LoVo (cell line): ENCODE measurements at regions not wholly inside any gene's neighbourhood (a gene's known extent, or its start where the extent isn't known, plus 50 kb on each side); places are given as distances from the start of the nearest gene placed in this dataset.
A peak's percentile ranks its signal among the peaks of the same experiment; 100 is the strongest.
"Not testable (repeated sequence)": the region's sequence is repeated elsewhere in the genome, so short reads cannot be mapped to it uniquely, and the experiment has no call there.

Experiments used
- DNase-seq: peaks from one replicate; pipeline ENCODE4 v3.0.0-alpha.2; 2016; ENCODE audit warnings: low spot score

GRCh38 chr10:93127642-93128215, 54.0 kb downstream of the CYP26A1 start:
- not testable (repeated sequence) for DNase-seq

DNA sequence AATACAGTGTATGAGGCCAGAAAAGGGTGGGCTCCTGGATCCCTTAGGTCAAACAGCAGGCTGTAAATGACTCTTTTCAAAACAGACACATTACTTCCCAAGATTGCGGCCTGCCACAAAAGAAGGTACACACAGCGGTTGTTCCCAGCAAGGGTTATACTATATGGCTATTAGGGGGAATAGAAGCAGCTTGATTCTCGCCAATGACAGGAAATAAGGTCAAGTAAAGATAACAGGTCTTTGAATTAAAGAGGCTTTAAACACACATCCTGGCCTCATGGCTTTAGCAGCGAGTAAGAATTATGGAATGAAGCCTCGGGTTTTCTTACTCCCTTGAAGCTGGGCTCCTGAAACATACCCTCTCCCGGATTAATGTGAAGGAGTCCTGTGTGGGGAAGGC, 58.3 kb downstream of the CYP26A1 start:
- DNase-seq: no peak

DNA sequence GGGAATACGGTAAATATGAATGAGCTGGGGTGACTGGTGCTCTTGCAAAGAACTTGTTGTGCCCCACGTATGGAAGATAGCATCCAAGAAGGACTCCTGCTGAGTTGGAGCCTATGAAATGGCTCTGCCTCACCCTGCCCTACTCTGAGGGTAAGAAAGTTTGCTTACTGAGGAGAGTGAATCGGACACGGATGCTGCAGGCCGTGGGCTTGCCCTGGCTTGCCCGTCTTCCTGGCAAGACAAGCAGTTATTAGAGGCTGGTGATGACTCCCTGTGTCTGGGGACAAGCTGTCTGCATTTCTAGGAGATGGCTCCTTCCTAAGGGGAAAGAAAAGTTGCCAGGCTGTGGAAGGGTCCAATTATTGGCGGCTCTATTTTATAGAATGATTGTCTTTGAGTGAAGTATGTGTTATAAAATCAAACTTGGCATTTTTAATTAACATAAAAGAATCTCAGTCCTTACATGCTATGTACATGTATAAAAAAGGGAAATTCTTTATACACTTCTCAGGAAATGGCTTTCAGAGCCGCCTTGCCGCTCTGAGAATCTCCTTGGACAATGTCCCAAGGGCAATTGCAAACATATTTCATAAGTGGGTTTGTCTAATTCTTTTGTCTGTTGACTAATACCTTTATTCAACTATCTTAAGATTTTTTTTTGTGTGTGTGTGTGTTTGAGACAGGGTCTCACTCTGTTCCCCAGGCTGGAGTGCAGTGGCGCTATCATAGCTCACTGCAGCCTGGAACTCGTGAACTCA, 64.6 kb downstream of the CYP26A1 start:
- no peak for DNase-seq

DNA sequence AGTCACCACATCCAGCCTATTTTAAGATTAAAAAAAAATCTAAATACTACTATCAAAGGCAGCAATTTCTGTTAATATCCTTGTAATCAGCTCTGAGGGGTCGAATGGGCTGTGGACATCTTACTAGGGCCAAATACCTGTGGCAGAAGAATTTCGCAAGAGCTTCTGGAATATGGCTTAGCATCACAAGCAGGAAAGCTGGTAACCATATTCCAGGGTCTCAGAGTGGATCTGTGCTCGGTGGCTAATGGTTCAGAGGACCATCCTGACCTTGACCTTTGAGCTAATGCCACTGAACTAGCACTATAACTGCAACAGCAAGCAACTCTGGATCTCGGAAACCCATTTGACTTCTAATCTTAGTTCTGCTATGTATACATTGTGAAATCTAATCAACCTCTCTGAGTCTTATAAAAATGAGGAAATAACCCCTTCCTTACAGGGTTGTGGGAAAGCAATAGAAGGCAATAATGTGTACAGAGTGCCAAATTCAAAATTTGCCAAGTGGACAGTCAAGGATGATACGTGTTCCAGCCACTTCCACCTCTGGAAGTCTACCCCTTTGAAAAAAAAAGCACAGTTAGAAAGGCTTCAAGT, 65.5 kb downstream of the CYP26A1 start:
- no peak for DNase-seq

DNA sequence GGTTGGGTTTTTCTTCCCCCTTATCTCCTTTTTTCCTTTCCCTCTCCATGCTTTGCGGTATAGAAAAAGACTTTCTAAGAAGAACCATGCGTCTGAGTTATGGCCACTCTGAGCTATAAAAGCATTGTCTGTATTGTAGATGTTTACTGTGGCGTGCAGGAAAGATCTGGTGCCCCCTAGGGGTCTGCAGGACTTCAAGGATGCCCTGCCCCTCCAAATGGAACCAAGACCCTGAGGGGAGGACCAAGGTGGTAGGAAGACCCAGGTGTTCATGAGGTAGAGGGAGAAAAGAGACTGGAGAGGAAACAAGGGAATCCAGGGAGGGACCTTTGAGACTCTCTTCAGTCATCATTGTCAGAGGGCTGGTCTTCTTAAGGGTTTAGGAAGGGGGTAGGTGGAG, 68.8 kb downstream of the CYP26A1 start:
- no peak for DNase-seq

GRCh38 chr10:93143281-93143680, 69.6 kb downstream of the CYP26A1 start:
- no peak for DNase-seq

- DNase-seq: no peak
Observed at GRCh38 chr10:93146336-93146735, 72.6 kb downstream of the CYP26A1 start.

DNA sequence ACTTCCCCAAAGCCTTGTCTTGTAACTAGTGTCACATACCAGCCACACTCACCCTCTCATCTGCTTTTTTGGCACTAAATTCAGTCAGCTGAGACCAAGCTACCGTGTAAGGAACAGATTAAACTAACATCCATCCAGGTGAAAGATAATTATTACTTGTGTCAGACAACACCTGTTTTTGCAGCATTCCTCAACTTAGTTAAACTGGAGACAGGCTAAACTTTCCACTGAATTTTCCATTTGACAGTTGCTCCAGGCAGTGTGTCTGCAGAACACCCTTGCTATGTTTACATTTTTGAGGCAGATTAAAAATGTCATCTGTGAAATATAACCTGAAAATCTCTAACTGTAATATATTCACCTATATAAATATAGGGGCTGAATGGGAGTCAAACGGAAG, 73.6 kb downstream of the CYP26A1 start:
- DNase-seq: no peak

GRCh38 chr10:93148476-93148875, 74.8 kb downstream of the CYP26A1 start:
- DNase-seq: no peak

GRCh38 chr10:93149761-93150160, 76.1 kb downstream of the CYP26A1 start:
- DNase-seq: no peak

DNA sequence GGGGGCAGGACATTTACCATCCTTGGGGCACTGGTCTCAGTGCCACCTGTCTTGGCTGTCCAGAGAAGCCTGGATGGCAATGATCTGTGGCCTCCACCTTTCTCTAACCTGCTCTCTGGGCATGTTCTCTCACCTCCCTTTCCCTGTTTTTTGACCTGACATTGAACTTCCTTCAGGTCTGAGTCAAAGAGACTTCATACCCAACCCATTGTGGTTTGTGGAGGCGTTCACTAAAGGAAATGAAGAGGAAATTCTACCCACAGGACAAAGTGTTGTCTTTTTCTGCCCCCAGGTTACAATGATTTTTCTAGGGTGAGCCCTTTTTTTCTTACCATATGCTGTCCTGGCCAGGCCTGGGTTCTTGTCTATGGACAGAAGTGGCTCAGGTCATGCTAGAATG, 76.6 kb downstream of the CYP26A1 start:
- no peak for DNase-seq

- no peak for DNase-seq
Observed at GRCh38 chr10:93150990-93151547, 77.4 kb downstream of the CYP26A1 start.

DNA sequence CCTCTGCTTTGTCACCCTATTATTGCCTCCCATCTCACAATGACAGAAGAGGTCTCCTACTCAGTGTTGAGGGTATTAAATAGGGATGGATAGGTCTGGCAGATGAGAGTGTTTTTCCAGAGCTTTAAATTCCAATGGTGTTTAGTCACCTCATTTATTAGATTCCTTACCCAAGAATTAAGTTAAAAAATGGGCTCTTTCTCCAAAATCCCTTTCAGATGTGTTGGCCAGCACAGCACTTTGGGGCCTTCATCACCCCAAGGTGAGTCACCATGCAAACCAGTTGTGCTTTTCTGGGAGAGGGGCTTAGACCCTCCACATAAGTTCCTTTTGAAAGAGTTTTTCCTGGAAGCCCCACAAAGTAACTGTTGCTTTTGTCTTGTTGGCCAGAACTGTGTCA, 78.4 kb downstream of the CYP26A1 start:
- peak; percentile 30 for DNase-seq

DNA sequence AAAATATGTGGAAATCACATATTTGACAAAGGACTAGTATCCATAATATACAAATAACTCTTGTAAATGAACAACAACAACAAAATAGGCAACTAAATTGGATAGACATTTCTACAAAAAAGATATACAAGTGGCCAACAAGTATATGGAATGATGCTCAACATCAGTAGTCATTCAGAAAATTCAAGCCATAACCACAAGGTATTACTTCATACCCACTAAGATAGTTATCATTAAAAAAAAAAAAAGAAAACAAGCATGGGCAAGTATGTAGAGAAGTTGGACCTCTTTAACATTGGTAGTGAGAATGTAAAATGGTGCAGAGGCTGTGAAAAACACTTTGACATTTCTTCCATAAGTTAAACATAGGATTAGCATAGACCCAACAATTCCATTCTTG, 80.8 kb downstream of the CYP26A1 start:
- DNase-seq: no peak

DNA sequence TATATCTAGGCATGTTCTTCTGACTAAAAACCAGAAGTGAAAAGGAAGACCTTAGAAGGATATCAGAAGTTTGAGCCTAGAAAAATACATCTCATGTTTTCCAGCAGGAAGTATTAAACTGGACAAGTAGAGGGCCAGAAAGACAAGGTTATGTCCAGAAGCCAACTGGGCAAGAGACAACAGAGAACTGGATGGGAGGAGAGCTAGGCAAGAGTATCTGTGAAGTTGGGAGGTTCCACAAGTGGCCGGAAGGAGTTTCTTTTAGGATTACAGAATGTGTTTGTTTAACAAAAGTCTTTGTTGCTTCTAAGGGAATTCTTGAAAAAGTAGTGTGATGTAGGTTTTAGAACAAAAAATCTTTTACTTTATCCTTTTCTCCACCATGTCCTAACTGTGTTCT, 86.4 kb downstream of the CYP26A1 start:
- DNase-seq: no peak

GRCh38 chr10:93160829-93161228, 87.1 kb downstream of the CYP26A1 start:
- no peak for DNase-seq

DNA sequence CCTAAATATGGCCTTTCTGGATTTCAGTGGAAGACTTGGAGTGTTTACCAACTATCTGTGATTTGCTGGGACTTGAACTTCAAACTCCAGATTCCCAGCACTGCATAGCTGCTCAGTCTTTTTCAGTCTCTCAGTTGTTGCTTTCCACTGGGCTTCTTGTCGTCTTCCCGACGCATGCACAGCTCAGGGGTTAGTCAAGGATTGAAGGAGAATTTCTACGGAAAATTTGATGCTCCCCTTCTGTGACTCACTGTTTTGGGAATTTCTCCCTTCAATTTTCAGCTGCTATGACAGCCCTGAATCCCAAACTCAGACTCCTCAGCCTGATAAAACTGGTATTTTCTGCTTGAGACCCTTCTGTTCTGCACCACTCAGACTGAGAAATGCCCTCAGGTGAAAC, 91.7 kb downstream of the CYP26A1 start:
- DNase-seq: no peak

- DNase-seq: no peak
Observed at GRCh38 chr10:93166134-93166533, 92.4 kb downstream of the CYP26A1 start.

DNA sequence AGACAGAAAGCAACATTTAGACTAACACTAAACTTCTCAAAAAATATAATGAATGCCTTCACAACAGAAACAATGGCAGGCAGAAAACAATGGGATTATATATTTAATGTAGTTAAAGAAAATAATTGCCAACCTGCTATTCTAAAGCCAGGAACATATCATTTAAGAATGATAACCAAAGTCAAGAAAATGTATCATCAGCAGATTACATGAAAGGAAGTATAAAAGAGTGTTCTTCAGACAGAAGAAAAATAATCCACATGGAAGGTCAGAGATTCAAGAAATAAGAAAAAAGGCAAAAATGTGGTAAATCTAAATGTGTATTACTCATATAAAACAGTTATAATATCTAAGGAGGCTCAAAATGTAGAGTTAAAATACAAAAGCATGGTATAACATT, 98.1 kb downstream of the CYP26A1 start:
- no peak for DNase-seq

DNA sequence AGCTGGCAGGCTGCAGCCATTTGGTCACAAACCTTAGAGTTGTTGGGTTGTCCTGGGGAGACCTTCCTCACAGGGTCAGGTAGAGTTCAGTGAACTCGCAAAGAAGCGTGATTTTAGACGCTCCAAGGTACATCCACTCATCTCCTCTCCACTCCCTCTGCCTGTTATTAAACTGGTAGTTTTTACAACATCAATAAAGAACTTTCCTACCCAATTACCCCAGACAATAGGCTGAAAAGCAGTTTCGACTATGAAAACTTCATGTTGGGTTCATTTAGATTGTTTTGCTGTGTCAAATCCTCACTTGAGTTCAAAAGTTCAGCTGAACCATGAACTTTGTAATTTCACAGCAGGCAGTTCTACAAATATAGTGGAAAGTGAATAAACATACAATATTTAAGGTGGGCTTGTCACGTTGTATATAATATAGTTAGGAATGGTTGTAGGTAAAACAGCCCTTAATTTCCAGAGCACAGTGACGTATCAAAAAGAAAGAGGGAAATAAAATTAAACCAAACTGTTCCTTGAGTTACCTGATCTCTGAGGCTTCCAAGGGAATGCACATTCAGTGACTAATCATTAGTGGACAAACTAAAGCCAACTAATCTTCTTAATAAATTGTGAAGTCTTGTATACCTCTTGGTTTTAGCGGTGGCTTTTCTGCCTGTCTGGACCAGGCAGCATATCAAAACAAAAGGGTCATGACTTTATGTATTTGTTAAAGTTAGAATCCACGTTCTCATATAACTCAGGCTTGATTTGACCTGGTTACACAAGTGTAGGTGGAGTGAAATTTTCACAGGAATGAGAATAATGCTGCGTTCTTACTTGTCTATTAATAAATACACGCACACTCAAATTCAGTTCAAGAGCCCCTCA, 100.5 kb downstream of the CYP26A1 start:
- no peak for DNase-seq

GRCh38 chr10:93175490-93175889, 101.8 kb downstream of the CYP26A1 start:
- DNase-seq: no peak

- DNase-seq: no peak
Observed at GRCh38 chr10:93177511-93177910, 103.8 kb downstream of the CYP26A1 start.
